ENCODE measurements at regions not wholly inside any gene's neighbourhood (a gene's known extent, or its start where the extent isn't known, plus 50 kb on each side); places are given as distances from the start of the nearest gene placed in this dataset.

- no peak for TF ChIP-seq EZH2 (IDR thresholded peaks at IDR 0.05; ENCODE audit: borderline replicate concordance, low read depth, low read length, poor library complexity, severe bottlenecking)
- TF ChIP-seq CTCF (conservative IDR thresholded peaks at IDR 0.05; ENCODE audit: low read depth, low read length), result no peak
These were observed 117.2 kb downstream of the TMEM144 start for GRCh38 chr4:158327525-158327924.

Data from A673 (cell line).